Gastroesophageal sphincter (tissue), 4 donors: ENCODE measurements at regions not wholly inside any gene's neighbourhood (a gene's known extent, or its start where the extent isn't known, plus 50 kb on each side); places are given as distances from the start of the nearest gene placed in this dataset.

Experiments
- ATAC-seq: fragments of 150-250 bp; one replicate; pipeline ENCODE4 v1.9.1; 2016; ENCODE audit warnings: mild to moderate bottlenecking, moderate library complexity
- H3K27ac ChIP-seq, 4 donors: fragments of 200-600 bp; sonication (generic) in 3 of 4; 1 replicate in 3 of 4; 2 replicates in 1 of 4; pipeline ENCODE4 v1.5.1; 2016 to 2019
- H3K27me3 ChIP-seq: fragments of 200-600 bp; sonication (generic); one replicate; pipeline ENCODE4 v1.5.1; 2019
- H3K36me3 ChIP-seq, 2 donors: fragments of 200-600 bp; sonication (generic); one replicate each; pipeline ENCODE4 v1.5.1; 2019; ENCODE audit warnings: control low read depth in 1 of 2
- H3K4me1 ChIP-seq, 3 donors: fragments of 200-600 bp; sonication (generic); 1 replicate in 2 of 3; 2 replicates in 1 of 3; pipeline ENCODE4 v1.5.1; 2016 to 2019; ENCODE audit warnings: control low read depth in 2 of 3
- H3K4me3 ChIP-seq, 2 donors: fragments of 200-600 bp; sonication (generic); one replicate each; pipeline ENCODE4 v1.5.1; 2019; ENCODE audit warnings: mild to moderate bottlenecking in 1 of 2, moderate library complexity in 1 of 2
- H3K9me3 ChIP-seq, 3 donors: fragments of 200-600 bp; sonication (generic); one replicate each; pipeline ENCODE4 v1.5.1; 2017 to 2019; ENCODE audit warnings: control low read depth in 2 of 3
- CTCF ChIP-seq, 4 experiments: fragments of 200-600 bp in 2 of 4; fragments of 450-650 bp in 2 of 4; sonication (generic) in 1 of 4; IDR thresholded peaks; one replicate each; pipeline ENCODE4 v1.5.1; 2017 to 2019; ENCODE audit warnings: antibody characterized with exemption in 4 of 4, mild to moderate bottlenecking in 2 of 4, moderate library complexity in 2 of 4
- EP300 ChIP-seq: sonication (generic); formaldehyde crosslinking; IDR thresholded peaks from one replicate; pipeline ENCODE4 v1.6.1; 2017; ENCODE audit warnings: antibody characterized with exemption, mild to moderate bottlenecking
- POLR2A ChIP-seq, 2 donors: fragments of 450-650 bp; IDR thresholded peaks; one replicate each; pipeline ENCODE4 v1.6.1; 2017; ENCODE audit warnings: antibody characterized with exemption in 2 of 2, mild to moderate bottlenecking in 2 of 2, moderate library complexity in 1 of 2
- POLR2AphosphoS5 ChIP-seq: sonication (generic); formaldehyde crosslinking; IDR thresholded peaks from one replicate; pipeline ENCODE4 v1.6.1; 2017; ENCODE audit warnings: antibody characterized with exemption
- WGBS, 2 donors: methylation state at CpG; one replicate each; pipeline ENCODE4 v1.1.5; 2018; ENCODE audit warnings: low coverage in 1 of 2; 5-methylcytosine and 5-hydroxymethylcytosine counted together

- no peak for ATAC-seq
- Histone ChIP-seq H3K4me1 (no peaks in the 10 kb centered on the region), H3K4me3 (no peak overlapping the region), H3K27me3 (peaks cover 7% of the 10 kb centered on the region), H3K9me3 (peaks cover 0 to 11% (median 0%) of the 10 kb centered on the region in 3 donors), H3K27ac (no peak overlapping the region), H3K36me3 (no peaks in the 10 kb centered on the region)
- WGBS, 2 donors = 57 to 63% methylated on average over 3 to 4 of the region's 4 CpGs
- no peak for TF ChIP-seq POLR2AphosphoS5
- no peak for TF ChIP-seq POLR2A (IDR thresholded peaks at IDR 0.05)
- TF ChIP-seq EP300 = no peak
- no peak for TF ChIP-seq CTCF (IDR thresholded peaks at IDR 0.05)
Measured at GRCh38 chr2:7574385-7574784, 657.2 kb downstream of the RNF144A start.

DNA sequence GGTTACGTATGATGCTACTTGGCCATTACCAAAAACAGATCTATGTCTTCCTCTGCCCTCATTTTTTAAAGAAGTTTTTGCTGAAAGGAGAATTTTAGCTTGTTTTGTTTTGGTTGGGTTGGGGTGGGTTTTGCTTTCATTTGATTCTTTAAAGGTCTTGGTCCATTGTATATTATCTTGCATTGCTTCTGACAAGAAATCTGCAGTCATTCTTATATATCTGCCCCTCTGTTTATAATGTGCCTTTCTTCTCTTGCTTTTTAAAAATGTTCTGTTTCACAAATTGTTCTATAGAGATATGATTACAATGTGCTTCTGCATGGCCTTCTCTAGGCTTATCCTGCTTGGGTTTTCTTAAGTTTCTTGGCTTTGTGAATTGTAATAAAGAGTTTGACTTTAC is 660.6 kb downstream of the RNF144A start:
- no peak overlapping the region for H3K27ac ChIP-seq
- H3K27me3 ChIP-seq = peaks cover 7% of the 10 kb centered on the region
- TF ChIP-seq POLR2AphosphoS5 (no peak), CTCF (IDR thresholded peaks at IDR 0.05) (no peak), POLR2A (IDR thresholded peaks at IDR 0.05) (no peak), EP300 (no peak)
- 100% methylated on average over 1 of the region's 1 CpG for WGBS, 2 donors
- no peak overlapping the region for H3K4me3 ChIP-seq
- no peak for ATAC-seq
- H3K36me3 ChIP-seq = no peaks in the 10 kb centered on the region
- H3K9me3 ChIP-seq = peaks cover 0 to 11% (median 0%) of the 10 kb centered on the region in 3 donors
- no peaks in the 10 kb centered on the region for H3K4me1 ChIP-seq

GRCh38 chr2:7584017-7584416 is 666.8 kb downstream of the RNF144A start:
- Histone ChIP-seq H3K9me3 (no peaks in the 10 kb centered on the region), H3K36me3 (no peaks in the 10 kb centered on the region), H3K27ac (no peak overlapping the region), H3K4me1 (no peaks in the 10 kb centered on the region), H3K27me3 (no peaks in the 10 kb centered on the region), H3K4me3 (no peak overlapping the region)
- ATAC-seq = no peak
- TF ChIP-seq CTCF (IDR thresholded peaks at IDR 0.05) = no peak
- no peak for TF ChIP-seq POLR2A (IDR thresholded peaks at IDR 0.05)
- TF ChIP-seq EP300 = no peak
- no peak for TF ChIP-seq POLR2AphosphoS5

- 86 to 90% methylated on average over 4 of the region's 4 CpGs for WGBS, 2 donors
Measured at GRCh38 chr2:7586898-7587297, 669.7 kb downstream of the RNF144A start.

DNA sequence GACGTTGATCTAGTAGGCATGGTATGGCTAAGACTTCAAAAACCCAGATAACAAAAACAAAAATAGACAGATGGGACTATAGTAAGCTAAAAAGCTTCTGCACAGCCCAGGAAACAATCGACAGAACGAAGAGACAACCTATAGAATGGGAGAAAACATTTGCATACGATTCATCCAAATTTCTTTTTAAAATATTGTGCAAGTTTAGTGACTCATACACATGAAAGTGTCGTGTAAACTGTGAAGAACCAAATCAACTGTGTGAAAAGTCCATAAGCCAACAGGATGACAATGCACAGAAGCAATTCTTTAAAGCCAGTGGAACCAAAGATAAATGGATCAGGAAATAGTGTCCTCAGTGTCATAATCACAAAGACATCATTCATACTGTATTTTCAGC is 671.1 kb downstream of the RNF144A start:
- WGBS, 2 donors = 62 to 81% methylated on average over 5 of the region's 5 CpGs
- no peak for TF ChIP-seq CTCF (IDR thresholded peaks at IDR 0.05)
- TF ChIP-seq EP300 = no peak
- TF ChIP-seq POLR2AphosphoS5 = no peak
- TF ChIP-seq POLR2A (IDR thresholded peaks at IDR 0.05) = no peak
- no peak overlapping the region for H3K27ac ChIP-seq
- H3K4me1 ChIP-seq = no peaks in the 10 kb centered on the region
- no peaks in the 10 kb centered on the region for H3K27me3 ChIP-seq
- ATAC-seq = no peak
- no peak overlapping the region for H3K4me3 ChIP-seq
- no peaks in the 10 kb centered on the region for H3K9me3 ChIP-seq
- H3K36me3 ChIP-seq = no peaks in the 10 kb centered on the region

More at GRCh38 chr2:7586898-7587297, 669.7 kb downstream of the RNF144A start:
- ATAC-seq = no peak
- no peaks in the 10 kb centered on the region for H3K27me3 ChIP-seq
- TF ChIP-seq POLR2AphosphoS5 (no peak), POLR2A (IDR thresholded peaks at IDR 0.05) (no peak), EP300 (no peak), CTCF (IDR thresholded peaks at IDR 0.05) (no peak)
- H3K36me3 ChIP-seq = no peaks in the 10 kb centered on the region
- no peak overlapping the region for H3K27ac ChIP-seq
- no peaks in the 10 kb centered on the region for H3K4me1 ChIP-seq
- H3K4me3 ChIP-seq = no peak overlapping the region
- no peaks in the 10 kb centered on the region for H3K9me3 ChIP-seq
